Testis (tissue), 2 donors: ENCODE measurements at regions not wholly inside any gene's neighbourhood (a gene's known extent, or its start where the extent isn't known, plus 50 kb on each side); places are given as distances from the start of the nearest gene placed in this dataset.

Experiments
- CTCF ChIP-seq, 3 experiments: fragments of 450-650 bp in 2 of 3; fragments of 200-600 bp in 1 of 3; sonication (generic) in 1 of 3; IDR thresholded peaks; one replicate each; pipeline ENCODE4 v1.5.1; 2016 to 2019; ENCODE audit warnings: antibody characterized with exemption in 3 of 3, mild to moderate bottlenecking in 2 of 3, moderate library complexity in 1 of 3
- POLR2A ChIP-seq: fragments of 450-650 bp; IDR thresholded peaks from one replicate; pipeline ENCODE4 v1.6.1; 2017; ENCODE audit warnings: antibody characterized with exemption, mild to moderate bottlenecking, moderate library complexity

- TF ChIP-seq CTCF (IDR thresholded peaks at IDR 0.05) (no peak), POLR2A (no peak)
Observed at GRCh38 chr21:27495836-27496235, 528.9 kb upstream of the ADAMTS5 start.
